22Rv1 (cell line): ENCODE measurements at regions not wholly inside any gene's neighbourhood (a gene's known extent, or its start where the extent isn't known, plus 50 kb on each side); places are given as distances from the start of the nearest gene placed in this dataset.
A peak's percentile ranks its signal among the peaks of the same experiment; 100 is the strongest.

ENCODE experiments used
- H3K27ac ChIP-seq: fragments of 450-650 bp; 2 replicates; pipeline ENCODE4 v1.5.1; 2017
- ZFX ChIP-seq: fragments of 450-650 bp; IDR thresholded peaks from 2 replicates; pipeline ENCODE4 v1.6.1; 2017; ENCODE audit warnings: antibody characterized with exemption, borderline replicate concordance
- TF ChIP-seq, protein P1 (sequence below): fragments of 450-650 bp; IDR thresholded peaks from 2 replicates; pipeline ENCODE4 v1.5.1; 2017; ENCODE audit warnings: mild to moderate bottlenecking

DNA sequence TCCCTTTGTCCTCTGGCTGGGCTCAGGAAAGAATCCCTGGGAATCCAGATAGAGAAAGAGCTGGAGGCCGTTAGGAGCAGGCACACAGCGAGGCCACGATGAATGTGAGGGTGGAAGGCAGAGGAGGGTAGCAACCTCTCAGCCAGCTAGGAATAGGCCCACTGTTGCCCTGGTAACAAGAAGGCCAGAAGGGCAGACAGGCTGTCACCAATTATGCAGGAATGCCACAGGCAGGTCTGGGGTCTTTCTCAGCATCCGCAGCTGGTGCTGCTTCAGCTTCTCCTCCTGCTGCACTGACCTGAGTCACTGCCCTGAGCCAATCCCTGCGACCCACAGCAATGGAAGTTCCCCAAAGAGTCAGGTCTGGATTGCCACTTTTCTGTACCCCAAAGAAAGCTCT lies 62.8 kb upstream of the C3orf80 start:
- no peak overlapping the region for H3K27ac ChIP-seq
- TF ChIP-seq ZFX, result no peak
- TF ChIP-seq, protein P1, sequence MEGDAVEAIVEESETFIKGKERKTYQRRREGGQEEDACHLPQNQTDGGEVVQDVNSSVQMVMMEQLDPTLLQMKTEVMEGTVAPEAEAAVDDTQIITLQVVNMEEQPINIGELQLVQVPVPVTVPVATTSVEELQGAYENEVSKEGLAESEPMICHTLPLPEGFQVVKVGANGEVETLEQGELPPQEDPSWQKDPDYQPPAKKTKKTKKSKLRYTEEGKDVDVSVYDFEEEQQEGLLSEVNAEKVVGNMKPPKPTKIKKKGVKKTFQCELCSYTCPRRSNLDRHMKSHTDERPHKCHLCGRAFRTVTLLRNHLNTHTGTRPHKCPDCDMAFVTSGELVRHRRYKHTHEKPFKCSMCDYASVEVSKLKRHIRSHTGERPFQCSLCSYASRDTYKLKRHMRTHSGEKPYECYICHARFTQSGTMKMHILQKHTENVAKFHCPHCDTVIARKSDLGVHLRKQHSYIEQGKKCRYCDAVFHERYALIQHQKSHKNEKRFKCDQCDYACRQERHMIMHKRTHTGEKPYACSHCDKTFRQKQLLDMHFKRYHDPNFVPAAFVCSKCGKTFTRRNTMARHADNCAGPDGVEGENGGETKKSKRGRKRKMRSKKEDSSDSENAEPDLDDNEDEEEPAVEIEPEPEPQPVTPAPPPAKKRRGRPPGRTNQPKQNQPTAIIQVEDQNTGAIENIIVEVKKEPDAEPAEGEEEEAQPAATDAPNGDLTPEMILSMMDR, result no peak

DNA sequence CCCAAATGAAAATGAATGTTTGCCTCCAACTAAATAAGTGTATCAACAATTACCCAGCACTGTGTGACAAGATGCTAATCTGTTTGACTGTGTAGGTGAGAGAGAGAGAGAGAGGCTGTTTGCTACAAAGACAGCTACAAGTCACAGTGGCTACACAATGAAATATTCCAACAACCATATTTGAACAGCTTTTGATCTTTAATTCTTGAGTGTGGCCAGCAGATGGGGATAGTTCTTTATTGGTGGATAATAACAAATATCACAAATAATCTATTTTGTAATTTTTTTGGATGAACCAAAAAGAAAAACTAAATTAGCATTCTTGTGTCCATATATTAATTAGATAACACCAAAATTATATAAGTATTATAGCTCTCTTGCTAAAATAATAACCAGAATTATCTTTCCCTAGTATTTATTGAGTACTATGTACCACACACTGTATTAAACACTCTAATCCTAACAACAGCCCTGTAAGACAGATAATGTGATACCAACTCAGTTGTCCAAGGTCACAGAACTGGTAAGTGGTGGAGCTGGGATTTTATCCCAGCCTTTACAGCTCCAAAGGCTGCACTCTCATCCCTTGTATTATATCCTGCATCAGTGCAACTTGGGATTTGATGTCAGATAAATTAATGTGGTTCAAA lies 61.9 kb upstream of the C3orf80 start:
- H3K27ac ChIP-seq, result no peak overlapping the region
- TF ChIP-seq, protein P1, result peak; percentile 75
- no peak for TF ChIP-seq ZFX

DNA sequence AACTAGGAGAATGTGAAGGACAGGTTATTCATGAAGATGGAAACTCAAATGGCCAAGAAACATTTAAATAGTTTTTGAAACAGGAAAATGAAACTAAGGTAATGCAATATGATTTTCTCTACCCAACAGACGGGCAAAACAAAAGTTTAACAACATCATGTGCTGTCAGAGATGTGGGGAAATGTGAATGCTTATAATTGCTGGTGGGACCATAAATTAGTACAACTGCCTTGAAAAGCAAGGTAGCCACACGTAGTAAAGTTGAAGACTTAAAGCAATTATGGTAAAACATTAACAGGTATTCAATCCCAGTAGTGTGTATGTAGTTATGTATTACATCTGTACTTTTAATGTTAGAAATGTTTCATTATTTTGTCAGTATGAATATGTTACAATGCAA lies 57.0 kb upstream of the C3orf80 start:
- TF ChIP-seq, protein P1, result no peak
- TF ChIP-seq ZFX, result no peak
- H3K27ac ChIP-seq, result no peak overlapping the region

DNA sequence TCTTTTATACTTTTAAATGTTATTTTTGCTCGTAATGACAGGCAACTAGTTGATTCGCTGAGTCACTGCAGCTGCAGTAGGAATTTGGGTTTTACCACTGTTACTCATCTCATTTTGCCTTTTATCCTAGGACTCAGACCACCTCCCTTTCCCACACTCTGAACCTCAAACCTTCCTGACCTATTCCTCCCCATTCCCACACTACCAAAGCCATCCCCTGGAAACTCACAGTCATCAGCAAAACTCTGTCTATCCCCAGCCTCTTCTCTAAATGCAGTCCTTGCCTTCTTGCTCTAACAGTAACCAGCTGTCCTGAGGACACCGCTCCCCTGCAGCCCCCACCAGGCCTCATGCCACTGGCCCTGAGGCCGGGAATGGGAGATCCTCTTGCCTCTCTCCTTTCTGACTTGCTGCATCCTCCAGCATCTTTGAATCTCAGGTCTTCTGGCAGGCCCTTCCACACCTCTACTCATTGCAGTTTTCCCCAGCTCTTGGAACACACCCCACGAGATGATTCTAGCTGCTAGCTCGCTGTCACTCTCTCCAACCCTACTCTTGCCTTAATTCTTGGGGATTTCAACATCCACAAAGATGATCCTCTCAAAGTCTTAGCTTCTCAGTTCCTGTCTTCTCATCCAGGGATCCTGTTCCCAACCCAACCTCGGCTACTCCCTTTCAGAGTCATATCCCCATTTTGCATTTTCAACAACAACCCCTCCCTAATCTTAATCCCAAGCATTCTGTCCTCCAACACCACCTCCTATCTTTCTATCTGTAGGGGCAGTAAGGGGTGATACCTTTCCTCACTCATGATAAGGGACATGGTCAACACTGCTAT lies 55.9 kb upstream of the C3orf80 start:
- no peak overlapping the region for H3K27ac ChIP-seq
- no peak for TF ChIP-seq ZFX
- TF ChIP-seq, protein P1, result no peak

DNA sequence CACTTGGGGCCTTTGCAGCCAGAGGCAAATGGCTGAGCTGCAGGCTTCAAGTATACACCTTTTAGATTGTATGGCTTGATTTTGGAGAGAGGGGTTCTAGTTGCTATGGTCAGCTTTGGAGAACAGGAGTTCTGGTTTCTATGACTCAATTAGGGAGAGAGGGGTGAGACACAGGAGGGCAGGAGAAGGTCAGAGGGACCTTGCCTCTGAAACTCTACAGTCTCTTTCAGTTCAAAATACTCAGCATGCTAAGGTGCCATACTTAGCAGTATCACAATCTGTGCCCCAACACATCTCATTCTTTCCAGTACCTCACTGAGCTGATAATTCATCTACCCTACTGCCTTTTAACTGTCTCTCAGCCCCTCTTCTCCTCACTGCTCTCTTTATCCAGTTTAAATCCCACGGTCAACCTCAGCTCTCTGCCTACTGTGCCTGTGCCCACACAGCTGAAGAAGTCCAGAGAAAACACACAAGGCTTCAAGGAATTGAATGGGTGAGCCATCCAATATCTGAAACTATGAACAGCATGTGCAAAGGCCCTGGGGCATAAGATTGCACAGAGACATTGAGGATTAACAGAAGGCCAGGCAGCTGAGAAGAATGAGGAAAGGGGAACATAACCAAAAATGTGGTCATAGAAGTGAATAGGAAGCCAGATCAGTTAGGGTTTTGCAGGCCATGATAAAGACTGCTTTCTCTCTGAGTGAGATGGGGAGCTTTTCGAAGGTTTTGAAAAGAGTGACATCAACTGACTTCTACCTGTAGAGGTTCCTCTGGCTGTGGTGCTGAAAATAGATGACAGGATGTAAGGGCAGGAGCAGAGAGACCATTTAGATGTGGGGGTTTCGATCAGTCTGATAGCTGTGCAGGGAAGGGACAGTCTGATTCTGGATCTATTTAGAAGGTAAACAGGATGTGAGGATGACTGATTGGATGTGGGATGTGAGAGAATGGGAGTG lies 54.5 kb upstream of the C3orf80 start:
- no peak for TF ChIP-seq ZFX
- TF ChIP-seq, protein P1, result no peak

DNA sequence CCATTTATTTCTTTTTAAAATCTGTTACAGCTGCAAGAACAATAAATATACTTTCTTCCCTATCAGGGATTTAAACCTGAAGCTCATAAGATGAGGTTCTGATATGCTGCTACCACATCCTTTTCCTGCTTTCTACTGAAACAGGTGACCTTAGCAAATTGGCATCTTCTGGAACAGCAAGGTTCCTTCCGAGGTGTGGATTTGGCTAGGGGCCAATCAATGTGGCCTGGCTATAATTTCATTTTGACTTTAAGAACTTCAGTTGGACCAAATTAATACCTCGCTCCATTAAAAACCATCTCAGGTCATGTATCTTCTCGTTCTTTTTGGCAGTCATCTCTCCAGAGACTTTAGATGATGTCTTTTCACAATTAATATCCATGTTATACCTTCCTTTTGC lies 53.4 kb upstream of the C3orf80 start:
- TF ChIP-seq, protein P1, result no peak
- no peak for TF ChIP-seq ZFX
- no peak overlapping the region for H3K27ac ChIP-seq

More for the DNA sequence above, 54.5 kb upstream of the C3orf80 start:
- H3K27ac ChIP-seq, result no peak overlapping the region
